HG02938 (cell line): ENCODE measurements at regions not wholly inside any gene's neighbourhood (a gene's known extent, or its start where the extent isn't known, plus 50 kb on each side); places are given as distances from the start of the nearest gene placed in this dataset.
"Not testable (repeated sequence)": the region's sequence is repeated elsewhere in the genome, so short reads cannot be mapped to it uniquely, and the experiment has no call there.

Source experiments
- ATAC-seq: cut with Tn5 transposase; IDR thresholded peaks from one replicate; pipeline ENCODE4 v1.9.1; 2021; ENCODE audit warnings: mild to moderate bottlenecking, moderate library complexity; ENCODE audit not compliant: unreplicated experiment

- ATAC-seq, result peak; percentile 30
Observed at GRCh38 chr9:39463696-39464095, 108.2 kb downstream of the SPATA31A1 start.

GRCh38 chr9:39464122-39464777 lies 108.8 kb downstream of the SPATA31A1 start:
- ATAC-seq, result peak; percentile 92

- ATAC-seq, result peak; percentile 100
Observed at GRCh38 chr9:39474499-39474898, 119.0 kb downstream of the SPATA31A1 start.

GRCh38 chr9:39483073-39483472 lies 127.6 kb downstream of the SPATA31A1 start:
- not testable (repeated sequence) for ATAC-seq

GRCh38 chr9:39483880-39484279 lies 128.4 kb downstream of the SPATA31A1 start:
- peak; percentile 14 for ATAC-seq

- ATAC-seq, result peak; percentile 80
Observed at GRCh38 chr9:39484292-39484691, 128.8 kb downstream of the SPATA31A1 start.

- ATAC-seq, result not testable (repeated sequence)
Observed at GRCh38 chr9:39487477-39487876, 132.0 kb downstream of the SPATA31A1 start.

GRCh38 chr9:39496248-39496647 lies 140.8 kb downstream of the SPATA31A1 start:
- ATAC-seq, result not testable (repeated sequence)

GRCh38 chr9:39503178-39503577 lies 147.7 kb downstream of the SPATA31A1 start:
- not testable (repeated sequence) for ATAC-seq

GRCh38 chr9:39527387-39528029 lies 172.0 kb downstream of the SPATA31A1 start:
- not testable (repeated sequence) for ATAC-seq

GRCh38 chr9:39532597-39532996 lies 177.1 kb downstream of the SPATA31A1 start:
- not testable (repeated sequence) for ATAC-seq

GRCh38 chr9:39533001-39533762 lies 177.7 kb downstream of the SPATA31A1 start:
- not testable (repeated sequence) for ATAC-seq

GRCh38 chr9:39533763-39534548 lies 178.5 kb downstream of the SPATA31A1 start:
- not testable (repeated sequence) for ATAC-seq

- ATAC-seq, result not testable (repeated sequence)
Observed at GRCh38 chr9:39534897-39535296, 179.4 kb downstream of the SPATA31A1 start.

GRCh38 chr9:39542157-39542556 lies 186.7 kb downstream of the SPATA31A1 start:
- not testable (repeated sequence) for ATAC-seq

GRCh38 chr9:39545079-39545478 lies 189.6 kb downstream of the SPATA31A1 start:
- ATAC-seq, result not testable (repeated sequence)

- not testable (repeated sequence) for ATAC-seq
Observed at GRCh38 chr9:39550573-39550972, 195.1 kb downstream of the SPATA31A1 start.

GRCh38 chr9:39551544-39551943 lies 196.1 kb downstream of the SPATA31A1 start:
- not testable (repeated sequence) for ATAC-seq

GRCh38 chr9:39552242-39552881 lies 196.9 kb downstream of the SPATA31A1 start:
- ATAC-seq, result not testable (repeated sequence)

- ATAC-seq, result not testable (repeated sequence)
Observed at GRCh38 chr9:39554352-39554751, 198.9 kb downstream of the SPATA31A1 start.
